HG03175 (cell line): ENCODE measurements at regions not wholly inside any gene's neighbourhood (a gene's known extent, or its start where the extent isn't known, plus 50 kb on each side); places are given as distances from the start of the nearest gene placed in this dataset.

Experiments used
- ATAC-seq: cut with Tn5 transposase; IDR thresholded peaks from one replicate; pipeline ENCODE4 v1.9.1; 2021; ENCODE audit warnings: mild to moderate bottlenecking, moderate library complexity; ENCODE audit not compliant: unreplicated experiment

GRCh38 chr7:13179775-13180523, 492.5 kb downstream of the ARL4A start:
- ATAC-seq = no peak

GRCh38 chr7:13181216-13181615, 493.8 kb downstream of the ARL4A start:
- no peak for ATAC-seq

- no peak for ATAC-seq
These were observed 497.7 kb downstream of the ARL4A start for GRCh38 chr7:13185139-13185538.

- ATAC-seq = no peak
These were observed 500.9 kb downstream of the ARL4A start for GRCh38 chr7:13188236-13188805.

- ATAC-seq = no peak
These were observed 501.5 kb downstream of the ARL4A start for GRCh38 chr7:13188922-13189321.

GRCh38 chr7:13189668-13190067, 502.2 kb downstream of the ARL4A start:
- ATAC-seq = no peak

GRCh38 chr7:13197501-13197900, 510.1 kb downstream of the ARL4A start:
- ATAC-seq = no peak

- ATAC-seq = no peak
These were observed 510.6 kb downstream of the ARL4A start for GRCh38 chr7:13198036-13198435.

- ATAC-seq = no peak
These were observed 511.3 kb downstream of the ARL4A start for GRCh38 chr7:13198727-13199126.

- ATAC-seq = no peak
These were observed 514.2 kb downstream of the ARL4A start for GRCh38 chr7:13201628-13202027.

- no peak for ATAC-seq
These were observed 530.3 kb downstream of the ARL4A start for GRCh38 chr7:13217768-13218167.

- ATAC-seq = no peak
These were observed 537.6 kb downstream of the ARL4A start for GRCh38 chr7:13225068-13225467.

GRCh38 chr7:13226385-13226784, 539.0 kb downstream of the ARL4A start:
- no peak for ATAC-seq

GRCh38 chr7:13231216-13231615, 543.8 kb downstream of the ARL4A start:
- no peak for ATAC-seq

GRCh38 chr7:13235436-13235835, 548.0 kb downstream of the ARL4A start:
- ATAC-seq = no peak

- ATAC-seq = no peak
These were observed 548.6 kb downstream of the ARL4A start for GRCh38 chr7:13236026-13236425.

- no peak for ATAC-seq
These were observed 552.9 kb downstream of the ARL4A start for GRCh38 chr7:13240349-13240748.

- ATAC-seq = no peak
These were observed 554.0 kb downstream of the ARL4A start for GRCh38 chr7:13241416-13241815.

GRCh38 chr7:13257661-13258060, 570.2 kb downstream of the ARL4A start:
- ATAC-seq = no peak

- ATAC-seq = no peak
These were observed 571.0 kb downstream of the ARL4A start for GRCh38 chr7:13258386-13258785.

- no peak for ATAC-seq
These were observed 572.5 kb downstream of the ARL4A start for GRCh38 chr7:13259930-13260329.

- peak; percentile 41 for ATAC-seq
These were observed 575.6 kb downstream of the ARL4A start for GRCh38 chr7:13262929-13263530.
